PC-3 (cell line): ENCODE measurements at regions not wholly inside any gene's neighbourhood (a gene's known extent, or its start where the extent isn't known, plus 50 kb on each side); places are given as distances from the start of the nearest gene placed in this dataset.

Experiments used
- ATAC-seq: fragments of 200-7000 bp; cut with Tn5 transposase; 2 replicates; pipeline ENCODE4 v1.9.1; 2020; ENCODE audit warnings: mild to moderate bottlenecking, moderate library complexity
- BruUV-seq: library from RNA; stranded (reverse); fragments of 400-500 nt; replicated peaks from 2 replicates; lab custom pipeline; 2021; lab: Mats Ljungman, UMichigan
- CTCF ChIA-PET: fragments of 300-600 bp; sonication (Branson Sonifier 250); formaldehyde crosslinking; loops from one replicate; lab custom pipeline; 2022; ENCODE audit warnings: antibody characterized with exemption; lab: Charles Lee
- POLR2A ChIA-PET: fragments of 300-600 bp; sonication (Branson Sonifier 250); formaldehyde crosslinking; loops from one replicate; lab custom pipeline; 2022; ENCODE audit warnings: antibody characterized with exemption; ENCODE audit not compliant: unreplicated experiment; lab: Charles Lee
- DNase-seq: peaks from one replicate; pipeline ENCODE4 v3.0.0-alpha.2; 2015
- H2AFZ ChIP-seq: fragments of 300-600 bp; sonication (generic); 2 replicates; pipeline ENCODE4 v1.6.0; 2016; ENCODE audit warnings: antibody characterized with exemption, low read length
- H3F3A ChIP-seq: fragments of 300-600 bp; sonication (generic); one replicate; pipeline ENCODE4 v1.6.0; 2017; ENCODE audit warnings: antibody characterized with exemption, low read length, control low read depth, mild to moderate bottlenecking; ENCODE audit not compliant: unreplicated experiment
- H3K27ac ChIP-seq: fragments of 300-600 bp; sonication (generic); 2 replicates; pipeline ENCODE4 v1.5.1; 2016; ENCODE audit warnings: mild to moderate bottlenecking, low read length
- H3K27me3 ChIP-seq: fragments of 300-600 bp; sonication (generic); 2 replicates; pipeline ENCODE4 v1.6.1; 2016; ENCODE audit warnings: low read length, mixed read lengths
- H3K36me3 ChIP-seq: fragments of 300-600 bp; sonication (generic); 2 replicates; pipeline ENCODE4 v1.6.1; 2016; ENCODE audit warnings: low read depth, mixed run types, low read length, mixed read lengths
- H3K4me1 ChIP-seq: fragments of 300-600 bp; sonication (generic); 2 replicates; pipeline ENCODE4 v1.5.1; 2016; ENCODE audit warnings: low read length; ENCODE audit not compliant: insufficient read depth
- H3K4me2 ChIP-seq: fragments of 300-600 bp; sonication (generic); 2 replicates; pipeline ENCODE4 v1.6.0; 2016; ENCODE audit warnings: low read length
- H3K4me3 ChIP-seq: fragments of 300-600 bp; sonication (generic); 2 replicates; pipeline ENCODE4 v1.5.1; 2016; ENCODE audit warnings: mild to moderate bottlenecking, low read length, mixed read lengths
- H3K79me2 ChIP-seq: fragments of 300-600 bp; sonication (generic); 2 replicates; pipeline ENCODE4 v1.6.1; 2017; ENCODE audit warnings: low read length, mixed read lengths
- H3K9ac ChIP-seq: fragments of 300-600 bp; sonication (generic); 2 replicates; pipeline ENCODE4 v1.6.0; 2016; ENCODE audit warnings: mild to moderate bottlenecking, low read length
- H3K9me2 ChIP-seq: fragments of 300-600 bp; sonication (generic); replicated peaks from 2 replicates; pipeline ENCODE4 v1.6.1; 2016; ENCODE audit warnings: mixed run types, low read length, mixed read lengths
- H3K9me3 ChIP-seq: fragments of 300-600 bp; sonication (generic); 2 replicates; pipeline ENCODE4 v1.6.1; 2016; ENCODE audit warnings: low read length, mixed read lengths
- H4K20me1 ChIP-seq: fragments of 300-600 bp; sonication (generic); 2 replicates; pipeline ENCODE4 v1.6.1; 2016; ENCODE audit warnings: low read length, mixed read lengths
- CTCF ChIP-seq: fragments of 300-600 bp; sonication (generic); conservative IDR thresholded peaks from 2 replicates; pipeline ENCODE4 v1.5.1; 2017; ENCODE audit warnings: antibody characterized with exemption, low read depth, mild to moderate bottlenecking, low read length
- EZH2 ChIP-seq: fragments of 300-600 bp; sonication (generic); IDR thresholded peaks from one replicate; pipeline ENCODE4 v1.6.1; 2017; ENCODE audit warnings: antibody characterized with exemption, mild to moderate bottlenecking, low read length; ENCODE audit not compliant: unreplicated experiment
- EZH2phosphoT487 ChIP-seq: fragments of 300-600 bp; sonication (generic); IDR thresholded peaks from 2 replicates; pipeline ENCODE4 v1.6.1; 2018; ENCODE audit warnings: mild to moderate bottlenecking, antibody characterized with exemption, low read length, borderline replicate concordance
- intact Hi-C: fragments of 100-400 bp; cut with micrococcal nuclease; formaldehyde crosslinking; loops from 2 replicates; pipeline ENCODE4 v1.9.0; 2023

DNA sequence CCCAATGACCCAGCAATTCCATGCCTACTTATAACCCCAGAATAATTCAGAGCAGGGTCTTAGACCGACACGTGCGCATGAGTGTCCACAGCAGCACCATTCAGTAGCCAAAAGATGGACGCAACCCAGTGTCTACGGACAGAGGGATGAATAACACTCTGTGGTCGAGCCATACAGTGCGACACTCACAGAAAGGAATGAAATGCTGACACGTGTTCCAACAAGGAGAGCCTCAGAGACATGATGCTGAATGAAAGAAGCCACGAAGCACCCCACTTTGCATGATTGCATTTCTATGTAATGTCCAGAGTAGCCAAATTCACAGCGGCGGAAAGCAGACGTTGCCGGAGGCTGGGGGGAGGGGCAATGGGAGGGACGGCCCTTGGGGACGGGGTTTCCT, 134.4 kb downstream of the CTTN start:
- intact Hi-C loops = no loop called here
- CTCF ChIA-PET = no interaction called here
- Histone ChIP-seq H2AFZ (no peak overlapping the region), H3K79me2 (no peaks in the 10 kb centered on the region), H3K4me1 (no peaks in the 10 kb centered on the region), H3F3A (no peaks in the 10 kb centered on the region), H3K9me3 (no peaks in the 10 kb centered on the region), H3K9ac (no peak overlapping the region), H3K36me3 (no peaks in the 10 kb centered on the region), H3K9me2 (no peaks in the 10 kb centered on the region), H3K27me3 (no peaks in the 10 kb centered on the region), H3K27ac (no peak overlapping the region), H4K20me1 (no peaks in the 10 kb centered on the region), H3K4me3 (no peak overlapping the region), H3K4me2 (no peak overlapping the region)
- no peak for ATAC-seq
- POLR2A ChIA-PET = no interaction called here
- no peak for DNase-seq
- BruUV-seq = no TSS peak
- TF ChIP-seq EZH2phosphoT487 = no peak
- TF ChIP-seq EZH2 = no peak
- no peak for TF ChIP-seq CTCF

GRCh38 chr11:70535191-70535971, 137.1 kb downstream of the CTTN start:
- Histone ChIP-seq H3K27me3 (no peaks in the 10 kb centered on the region), H3K27ac (no peak overlapping the region), H3K9ac (no peak overlapping the region), H2AFZ (no peak overlapping the region), H3K4me1 (no peaks in the 10 kb centered on the region), H3F3A (no peaks in the 10 kb centered on the region), H3K9me2 (no peaks in the 10 kb centered on the region), H3K36me3 (no peaks in the 10 kb centered on the region), H3K9me3 (no peaks in the 10 kb centered on the region), H3K79me2 (no peaks in the 10 kb centered on the region), H3K4me2 (no peak overlapping the region), H4K20me1 (no peaks in the 10 kb centered on the region), H3K4me3 (no peak overlapping the region)
- DNase-seq (no peak), ATAC-seq (no peak)
- intact Hi-C loops = no loop called here
- TF ChIP-seq EZH2 = no peak
- no peak for TF ChIP-seq EZH2phosphoT487
- no TSS peak for BruUV-seq
- ChIA-PET CTCF (no interaction called here), POLR2A (no interaction called here)

GRCh38 chr11:70536051-70536877, 137.9 kb downstream of the CTTN start:
- no peak for TF ChIP-seq EZH2
- TF ChIP-seq CTCF = no peak
- no peak for TF ChIP-seq EZH2phosphoT487
- Histone ChIP-seq H3F3A (no peaks in the 10 kb centered on the region), H3K36me3 (no peaks in the 10 kb centered on the region), H3K4me3 (no peak overlapping the region), H3K4me2 (no peak overlapping the region), H3K9me2 (no peaks in the 10 kb centered on the region), H3K79me2 (no peaks in the 10 kb centered on the region), H3K9ac (no peak overlapping the region), H2AFZ (no peak overlapping the region), H3K27me3 (no peaks in the 10 kb centered on the region), H3K4me1 (no peaks in the 10 kb centered on the region), H4K20me1 (no peaks in the 10 kb centered on the region), H3K27ac (no peak overlapping the region), H3K9me3 (no peaks in the 10 kb centered on the region)
- ATAC-seq = no peak
- no peak for DNase-seq
- ChIA-PET CTCF (no interaction called here), POLR2A (no interaction called here)
- intact Hi-C loops = no loop called here
- no TSS peak for BruUV-seq
